ENCODE measurements at regions not wholly inside any gene's neighbourhood (a gene's known extent, or its start where the extent isn't known, plus 50 kb on each side); places are given as distances from the start of the nearest gene placed in this dataset.

DNA sequence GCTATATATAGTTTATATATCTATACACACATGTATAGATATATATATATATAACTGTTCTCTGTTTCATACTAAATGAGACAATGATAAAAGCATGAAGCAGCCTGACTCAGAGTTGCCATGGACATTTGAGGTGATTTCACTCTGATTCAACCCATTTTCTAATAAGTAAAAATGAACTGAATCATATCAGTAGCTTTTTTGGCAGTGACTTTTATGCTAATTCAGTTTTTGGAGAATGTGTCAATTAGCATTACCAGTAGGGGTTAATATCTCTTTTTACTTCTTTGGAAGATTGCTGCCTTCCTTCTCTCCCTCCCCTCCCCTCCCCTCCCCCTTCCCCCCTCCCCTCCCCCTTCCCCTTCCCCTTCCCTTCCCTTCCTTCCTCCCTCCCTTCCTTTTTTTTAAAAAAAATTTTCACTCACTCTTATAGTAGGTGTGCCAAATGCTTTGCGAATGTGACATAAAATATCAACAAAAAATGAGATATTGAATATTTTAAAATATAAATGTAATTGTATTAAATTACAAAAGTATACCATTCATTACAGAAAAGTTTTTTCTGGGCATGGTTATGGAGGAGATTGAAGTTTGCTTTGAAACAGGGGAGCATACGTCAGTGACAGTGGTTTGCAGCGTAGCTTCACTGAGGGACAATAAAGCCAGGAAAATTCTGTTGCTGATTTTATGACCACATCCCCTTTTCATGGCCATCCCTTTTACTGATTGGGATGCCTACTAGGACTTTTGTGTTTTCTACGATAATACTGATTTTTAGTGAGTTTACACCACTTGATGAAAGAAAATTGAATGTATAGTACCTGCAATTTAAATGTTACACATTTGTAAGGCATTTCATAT, 64.0 kb upstream of the KLF6 start:
- intact Hi-C loops (cut with DNase I), result no loop called here
- no peaks in the 10 kb centered on the region for H3K9me3 ChIP-seq (ENCODE audit: control insufficient read depth, low read length)
- H3K27ac ChIP-seq (ENCODE audit: low read length), result no peak overlapping the region
- H3K4me3 ChIP-seq (ENCODE audit: low read length), result no peak overlapping the region
- WGBS, result 84% methylated on average over 4 of the region's 4 CpGs
- H3K4me1 ChIP-seq (ENCODE audit: control insufficient read depth, insufficient read depth, low read length), result peaks cover 2% of the 10 kb centered on the region
- ATAC-seq (no peak), DNase-seq (no peak)
- no peaks in the 10 kb centered on the region for H3K27me3 ChIP-seq (ENCODE audit: control insufficient read depth, insufficient read depth)

DNA sequence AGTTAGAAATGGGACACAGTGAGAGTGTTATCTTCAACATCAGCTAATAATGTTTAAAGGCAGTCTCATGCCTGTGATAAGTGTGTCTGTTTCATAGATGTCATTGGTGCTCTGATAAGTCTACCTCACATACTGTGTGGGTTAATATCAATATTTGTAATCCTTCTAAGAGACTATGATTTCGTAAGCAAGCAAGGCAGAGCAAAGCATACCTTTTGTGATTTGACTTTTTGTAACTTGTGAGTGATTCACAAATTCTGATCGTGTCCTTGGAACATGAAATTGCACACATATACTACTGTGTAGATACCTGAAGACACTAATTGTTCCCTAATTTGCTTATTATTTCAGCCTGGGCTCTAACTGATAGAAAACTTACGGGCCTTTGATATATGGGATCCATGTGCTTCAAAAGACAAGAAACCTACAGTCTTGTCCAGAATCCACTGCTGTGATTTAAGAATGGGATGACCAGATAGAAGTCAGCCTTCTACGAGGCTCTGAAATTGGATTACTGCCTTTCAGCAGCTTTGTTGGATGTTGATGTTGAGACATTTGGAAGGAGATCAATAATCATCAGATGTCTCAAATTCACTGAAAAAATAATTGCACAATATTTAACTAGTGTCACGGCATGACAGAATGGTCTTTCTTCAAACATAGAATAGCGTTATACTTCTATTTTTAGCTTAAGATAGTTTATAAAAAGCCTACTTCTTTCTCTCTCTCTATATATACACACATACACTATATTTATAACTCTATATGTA, 63.2 kb upstream of the KLF6 start:
- Histone ChIP-seq H3K9me3 (ENCODE audit: control insufficient read depth, low read length) (no peaks in the 10 kb centered on the region), H3K27ac (ENCODE audit: low read length) (no peak overlapping the region), H3K4me1 (ENCODE audit: control insufficient read depth, insufficient read depth, low read length) (no peaks in the 10 kb centered on the region), H3K27me3 (ENCODE audit: control insufficient read depth, insufficient read depth) (no peaks in the 10 kb centered on the region), H3K4me3 (ENCODE audit: low read length) (no peak overlapping the region)
- 70% methylated on average over 6 of the region's 6 CpGs for WGBS
- intact Hi-C loops (cut with DNase I), result no loop called here
- DNase-seq (no peak), ATAC-seq (no peak)

DNA sequence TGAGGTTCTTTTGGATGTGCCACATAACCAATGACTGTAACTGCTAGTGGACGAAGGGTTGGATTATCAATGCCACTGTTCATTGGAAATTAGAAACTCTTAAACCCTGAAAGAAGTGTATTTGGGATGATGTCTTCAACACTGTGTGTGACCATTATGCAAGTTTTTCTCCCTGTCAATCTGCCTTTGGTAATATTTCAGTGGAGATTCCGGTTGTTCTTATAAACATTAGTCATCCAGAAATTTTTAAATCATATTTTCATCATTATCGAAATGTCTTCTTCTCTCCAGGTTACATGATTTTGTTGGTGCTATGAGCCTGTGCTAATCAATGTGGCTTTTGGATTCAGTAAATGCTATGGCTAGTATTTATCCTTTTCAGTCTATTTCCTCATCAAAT, 61.7 kb upstream of the KLF6 start:
- H3K27me3 ChIP-seq (ENCODE audit: control insufficient read depth, insufficient read depth), result no peaks in the 10 kb centered on the region
- no peaks in the 10 kb centered on the region for H3K9me3 ChIP-seq (ENCODE audit: control insufficient read depth, low read length)
- H3K4me3 ChIP-seq (ENCODE audit: low read length), result no peak overlapping the region
- no peak overlapping the region for H3K27ac ChIP-seq (ENCODE audit: low read length)
- ATAC-seq (no peak), DNase-seq (no peak)
- intact Hi-C loops (cut with DNase I), result no loop called here
- 98% methylated on average over 3 of the region's 3 CpGs for WGBS
- H3K4me1 ChIP-seq (ENCODE audit: control insufficient read depth, insufficient read depth, low read length), result no peaks in the 10 kb centered on the region

DNA sequence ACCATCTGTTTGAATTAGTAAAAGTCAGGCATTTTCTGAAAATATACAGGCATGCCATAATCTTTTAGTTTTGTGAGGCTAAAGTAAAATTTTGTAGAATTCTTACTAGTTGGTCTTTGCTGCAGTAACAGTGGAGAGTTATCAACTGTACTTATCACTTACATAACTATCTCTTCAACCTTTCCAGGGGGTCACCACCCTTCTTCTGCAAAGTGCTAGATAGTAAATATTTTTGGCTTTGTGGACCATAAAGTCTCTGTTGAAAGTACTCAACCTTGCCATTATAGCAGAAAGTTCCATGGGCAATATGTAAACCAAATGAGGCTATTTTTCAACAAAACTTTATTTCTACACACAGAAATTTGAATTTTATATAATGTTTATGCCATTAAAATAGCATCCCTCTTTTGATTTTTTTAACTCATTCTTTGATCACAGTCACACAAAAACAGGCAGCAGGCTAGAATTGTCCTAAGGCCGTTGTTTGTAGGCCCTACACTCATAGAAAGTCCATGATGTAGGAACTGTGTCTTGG, 59.5 kb upstream of the KLF6 start:
- DNase-seq, result no peak
- H3K27ac ChIP-seq (ENCODE audit: low read length), result no peak overlapping the region
- 58% methylated on average over 1 of the region's 1 CpG for WGBS
- no peaks in the 10 kb centered on the region for H3K27me3 ChIP-seq (ENCODE audit: control insufficient read depth, insufficient read depth)
- no peak overlapping the region for H3K4me3 ChIP-seq (ENCODE audit: low read length)
- ATAC-seq, result no peak
- H3K4me1 ChIP-seq (ENCODE audit: control insufficient read depth, insufficient read depth, low read length), result no peaks in the 10 kb centered on the region
- no peaks in the 10 kb centered on the region for H3K9me3 ChIP-seq (ENCODE audit: control insufficient read depth, low read length)
- intact Hi-C loops (cut with DNase I), result no loop called here

DNA sequence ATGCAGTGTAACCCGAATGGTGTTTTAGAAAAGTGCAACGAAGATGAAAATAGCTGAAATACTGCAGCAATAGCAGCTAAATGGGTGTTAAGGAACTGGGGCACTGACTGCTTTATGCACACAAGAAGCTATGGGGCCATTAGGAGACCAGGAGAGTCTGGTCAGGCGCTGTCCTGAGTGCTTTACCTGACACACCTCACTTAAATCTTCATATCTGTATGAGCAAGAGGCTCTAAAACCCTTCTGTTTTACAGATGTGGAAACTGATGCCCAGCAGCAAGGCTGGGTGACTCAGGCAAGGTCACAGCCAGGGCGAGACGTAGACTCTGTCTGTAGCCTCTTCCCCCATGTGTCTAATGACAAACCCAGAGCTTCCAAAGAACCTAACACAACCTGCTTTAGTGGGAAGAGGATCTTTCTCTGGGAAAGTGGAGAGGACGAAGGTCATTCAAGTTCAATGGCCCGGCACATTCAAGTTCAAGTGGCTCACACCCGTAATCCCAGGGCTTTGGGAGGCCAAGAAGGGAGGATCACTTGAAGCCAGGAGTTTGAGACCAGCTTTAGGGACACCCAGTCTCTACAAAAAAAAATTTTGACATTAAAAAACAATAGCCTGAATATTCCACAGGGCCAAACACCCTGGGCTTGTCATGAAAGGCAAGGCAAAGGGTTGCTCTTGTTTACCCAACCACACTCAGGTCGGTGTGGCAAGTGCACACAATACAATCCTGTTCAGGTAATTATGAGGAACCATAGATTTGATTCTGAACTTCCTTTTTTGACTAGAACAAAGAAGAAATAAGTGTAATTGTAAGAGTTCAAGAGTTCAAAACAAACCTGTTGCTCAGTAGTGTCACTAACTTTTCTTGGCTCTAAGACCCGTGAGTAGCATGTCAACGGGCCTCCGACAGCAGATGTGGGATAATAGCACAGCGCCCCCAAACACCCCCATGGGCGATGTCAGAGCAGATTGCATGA, 53.7 kb upstream of the KLF6 start:
- 90% methylated on average over 14 of the region's 14 CpGs for WGBS
- ATAC-seq, result no peak
- intact Hi-C loops (cut with DNase I), result no loop called here

DNA sequence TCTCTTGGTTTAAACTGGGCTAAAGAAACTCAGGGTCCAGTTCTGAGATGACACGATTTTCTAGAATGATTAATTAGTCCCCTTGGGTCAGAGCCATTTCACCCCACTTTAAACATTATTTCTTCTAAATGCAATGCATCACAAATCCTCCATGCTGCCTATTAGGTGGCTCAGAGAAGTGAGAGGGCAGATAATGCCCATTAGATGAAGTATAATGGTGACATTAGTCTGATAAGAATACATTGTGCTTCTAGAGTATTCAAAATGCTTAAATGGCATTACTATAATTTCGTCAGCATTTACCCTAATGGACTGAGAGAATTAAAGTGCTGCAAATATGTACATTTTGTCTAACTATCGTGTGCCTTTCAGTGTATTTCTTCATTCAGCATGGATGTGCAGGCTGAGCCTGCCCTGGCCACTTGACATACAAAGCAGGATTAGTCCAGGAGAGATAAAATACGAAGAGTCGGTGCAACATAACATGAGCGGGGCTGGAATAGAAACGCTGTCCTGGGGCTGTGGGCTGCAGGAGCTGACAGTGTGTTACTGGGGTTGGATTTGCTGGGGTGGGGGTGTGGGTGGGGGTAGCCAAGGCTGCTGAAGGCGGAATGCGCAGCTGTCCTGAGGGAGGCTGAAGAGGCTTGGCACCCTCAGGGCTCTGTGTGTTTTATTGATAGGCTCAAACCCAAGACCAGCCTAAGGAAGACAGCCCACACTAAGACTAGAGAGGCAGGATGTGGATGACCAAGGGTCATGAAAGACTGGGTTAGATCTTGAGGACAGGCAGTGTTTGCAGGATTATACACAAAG, 52.8 kb upstream of the KLF6 start:
- ATAC-seq (no peak), DNase-seq (no peak)
- no peak overlapping the region for H3K27ac ChIP-seq (ENCODE audit: low read length)
- H3K4me1 ChIP-seq (ENCODE audit: control insufficient read depth, insufficient read depth, low read length), result no peaks in the 10 kb centered on the region
- WGBS, result 70% methylated on average over 9 of the region's 9 CpGs
- no peaks in the 10 kb centered on the region for H3K9me3 ChIP-seq (ENCODE audit: control insufficient read depth, low read length)
- no peaks in the 10 kb centered on the region for H3K27me3 ChIP-seq (ENCODE audit: control insufficient read depth, insufficient read depth)
- no peak overlapping the region for H3K4me3 ChIP-seq (ENCODE audit: low read length)
- intact Hi-C loops (cut with DNase I), result no loop called here

More for the DNA sequence above, 53.7 kb upstream of the KLF6 start:
- no peak for DNase-seq
- Histone ChIP-seq H3K27ac (ENCODE audit: low read length) (no peak overlapping the region), H3K27me3 (ENCODE audit: control insufficient read depth, insufficient read depth) (no peaks in the 10 kb centered on the region), H3K9me3 (ENCODE audit: control insufficient read depth, low read length) (no peaks in the 10 kb centered on the region), H3K4me1 (ENCODE audit: control insufficient read depth, insufficient read depth, low read length) (no peaks in the 10 kb centered on the region), H3K4me3 (ENCODE audit: low read length) (no peak overlapping the region)

DNA sequence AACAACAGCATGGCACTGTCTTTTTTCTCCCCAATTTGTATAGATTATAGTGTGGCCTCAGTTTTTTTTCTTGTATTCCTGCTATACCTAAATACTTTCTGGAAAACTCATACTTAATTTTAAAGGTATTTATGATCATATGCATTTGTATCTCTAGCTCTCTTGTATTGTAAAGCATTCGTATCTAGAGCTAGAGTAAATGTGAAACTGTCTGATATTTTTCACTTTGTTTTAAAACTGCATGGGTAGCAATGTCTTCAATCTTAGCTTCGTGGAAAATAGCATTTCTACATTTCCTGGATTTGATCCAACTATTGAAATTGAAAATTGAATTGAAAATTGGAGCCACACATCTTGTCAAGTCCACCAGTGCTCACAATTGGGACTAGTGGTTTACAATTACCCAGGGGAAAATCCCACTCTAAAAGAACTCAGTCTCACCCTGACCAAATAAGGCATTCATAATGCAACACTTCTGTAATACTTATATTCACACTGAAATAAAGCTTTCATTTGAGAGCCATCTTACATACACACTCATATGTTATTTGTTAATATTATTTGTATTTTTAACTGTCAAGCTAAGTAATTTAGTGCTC, 51.3 kb upstream of the KLF6 start:
- DNase-seq, result no peak
- 59% methylated on average over 2 of the region's 2 CpGs for WGBS
- Histone ChIP-seq H3K27ac (ENCODE audit: low read length) (no peak overlapping the region), H3K4me3 (ENCODE audit: low read length) (no peak overlapping the region), H3K27me3 (ENCODE audit: control insufficient read depth, insufficient read depth) (no peaks in the 10 kb centered on the region), H3K4me1 (ENCODE audit: control insufficient read depth, insufficient read depth, low read length) (no peaks in the 10 kb centered on the region), H3K9me3 (ENCODE audit: control insufficient read depth, low read length) (no peaks in the 10 kb centered on the region)
- intact Hi-C loops (cut with DNase I), result no loop called here
- no peak for ATAC-seq

DNA sequence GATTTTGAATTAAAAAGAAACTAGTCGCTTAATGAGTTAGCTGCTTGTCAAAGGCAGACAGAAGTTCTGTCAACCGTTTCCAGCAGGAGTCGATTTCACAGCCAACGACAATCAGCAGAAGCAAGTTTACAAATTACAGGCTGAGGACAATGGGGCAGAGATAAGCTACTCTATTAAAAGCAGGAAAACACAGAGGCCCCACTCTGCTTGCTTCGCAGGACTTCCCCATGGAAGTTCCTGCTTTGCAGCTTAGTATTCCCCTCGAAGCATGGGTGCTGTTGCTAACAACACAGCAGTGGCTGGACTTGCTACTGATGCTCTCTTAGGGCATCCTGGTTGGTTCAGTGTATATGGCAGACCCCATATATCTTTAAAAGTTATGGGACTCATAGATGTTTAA, 50.8 kb upstream of the KLF6 start:
- Histone ChIP-seq H3K27ac (ENCODE audit: low read length) (no peak overlapping the region), H3K27me3 (ENCODE audit: control insufficient read depth, insufficient read depth) (no peaks in the 10 kb centered on the region), H3K4me3 (ENCODE audit: low read length) (no peak overlapping the region), H3K9me3 (ENCODE audit: control insufficient read depth, low read length) (no peaks in the 10 kb centered on the region), H3K4me1 (ENCODE audit: control insufficient read depth, insufficient read depth, low read length) (no peaks in the 10 kb centered on the region)
- DNase-seq (peak in 1 of 3 donors; percentile 50), ATAC-seq (peak; percentile 85 to 89)
- intact Hi-C loops (cut with DNase I), result no loop called here
- 22% methylated on average over 6 of the region's 6 CpGs for WGBS

DNA sequence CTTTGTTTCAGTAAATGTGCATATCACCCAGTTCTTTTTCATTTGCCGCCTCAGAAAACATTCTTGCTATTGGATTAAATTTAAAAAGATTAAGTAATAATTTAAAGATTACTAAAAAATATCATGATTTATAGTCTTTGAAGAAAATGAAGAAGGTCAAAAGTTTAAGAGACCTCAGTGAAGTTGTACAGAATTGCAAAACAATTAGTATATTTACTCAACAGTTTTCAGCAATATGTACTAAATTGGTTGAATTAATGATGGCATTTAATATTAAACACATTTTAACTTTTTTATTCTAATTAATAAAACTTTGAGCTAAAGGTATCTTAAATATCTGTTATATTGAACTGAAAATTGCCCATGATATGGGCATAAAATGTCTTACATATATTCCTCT, 49.9 kb upstream of the KLF6 start:
- no peaks in the 10 kb centered on the region for H3K4me1 ChIP-seq (ENCODE audit: control insufficient read depth, insufficient read depth, low read length)
- ATAC-seq, result no peak
- H3K27me3 ChIP-seq (ENCODE audit: control insufficient read depth, insufficient read depth), result no peaks in the 10 kb centered on the region
- DNase-seq, result no peak
- H3K9me3 ChIP-seq (ENCODE audit: control insufficient read depth, low read length), result no peaks in the 10 kb centered on the region
- no peak overlapping the region for H3K27ac ChIP-seq (ENCODE audit: low read length)
- 98% methylated on average over 1 of the region's 1 CpG for WGBS
- H3K4me3 ChIP-seq (ENCODE audit: low read length), result no peak overlapping the region
- intact Hi-C loops (cut with DNase I), result no loop called here
